ENCODE measurements at regions not wholly inside any gene's neighbourhood (a gene's known extent, or its start where the extent isn't known, plus 50 kb on each side); places are given as distances from the start of the nearest gene placed in this dataset.

GRCh38 chr4:138521809-138522208 lies 279.7 kb upstream of the SLC7A11 start:
- 69% methylated on average over 4 of the region's 4 CpGs for WGBS (ENCODE audit: insufficient coverage)
- Histone ChIP-seq H3K4me3 (ENCODE audit: low read depth, low read length) (no peak overlapping the region), H3K9me3 (ENCODE audit: control insufficient read depth, insufficient read depth, low read length) (no peaks in the 10 kb centered on the region), H3K4me1 (ENCODE audit: control insufficient read depth, insufficient read depth, low read length) (no peaks in the 10 kb centered on the region), H3K27ac (ENCODE audit: low read depth, low read length) (no peak overlapping the region), H3K27me3 (ENCODE audit: control insufficient read depth, insufficient read depth, low read length) (no peaks in the 10 kb centered on the region), H3K36me3 (ENCODE audit: control insufficient read depth, insufficient read depth, low read length) (no peaks in the 10 kb centered on the region)
- no peak for DNase-seq (ENCODE audit: low read depth in 4 of 6, low spot score in 6 of 6)

- Histone ChIP-seq H3K4me3 (ENCODE audit: low read depth, low read length) (no peak overlapping the region), H3K9me3 (ENCODE audit: control insufficient read depth, insufficient read depth, low read length) (no peaks in the 10 kb centered on the region), H3K36me3 (ENCODE audit: control insufficient read depth, insufficient read depth, low read length) (no peaks in the 10 kb centered on the region), H3K27me3 (ENCODE audit: control insufficient read depth, insufficient read depth, low read length) (no peaks in the 10 kb centered on the region), H3K4me1 (ENCODE audit: control insufficient read depth, insufficient read depth, low read length) (no peaks in the 10 kb centered on the region), H3K27ac (ENCODE audit: low read depth, low read length) (no peak overlapping the region)
- no peak for DNase-seq (ENCODE audit: low read depth in 4 of 6, low spot score in 6 of 6)
- no CpG with 5 or more reads among the region's 2 CpGs for WGBS (ENCODE audit: insufficient coverage)
These were observed 277.3 kb upstream of the SLC7A11 start for GRCh38 chr4:138519436-138519835.

- Histone ChIP-seq H3K4me1 (ENCODE audit: control insufficient read depth, insufficient read depth, low read length) (no peaks in the 10 kb centered on the region), H3K9me3 (ENCODE audit: control insufficient read depth, insufficient read depth, low read length) (no peaks in the 10 kb centered on the region), H3K27me3 (ENCODE audit: control insufficient read depth, insufficient read depth, low read length) (no peaks in the 10 kb centered on the region), H3K36me3 (ENCODE audit: control insufficient read depth, insufficient read depth, low read length) (no peaks in the 10 kb centered on the region), H3K4me3 (ENCODE audit: low read depth, low read length) (no peak overlapping the region), H3K27ac (ENCODE audit: low read depth, low read length) (no peak overlapping the region)
- WGBS (ENCODE audit: insufficient coverage) = 100% methylated on average over 1 of the region's 1 CpG
- DNase-seq (ENCODE audit: low read depth in 4 of 6, low spot score in 6 of 6) = no peak
These were observed 271.4 kb upstream of the SLC7A11 start for GRCh38 chr4:138513535-138513934.

GRCh38 chr4:138512756-138513155 lies 270.6 kb upstream of the SLC7A11 start:
- no peak overlapping the region for H3K4me3 ChIP-seq (ENCODE audit: low read depth, low read length)
- no peaks in the 10 kb centered on the region for H3K9me3 ChIP-seq (ENCODE audit: control insufficient read depth, insufficient read depth, low read length)
- no peaks in the 10 kb centered on the region for H3K27me3 ChIP-seq (ENCODE audit: control insufficient read depth, insufficient read depth, low read length)
- no peaks in the 10 kb centered on the region for H3K4me1 ChIP-seq (ENCODE audit: control insufficient read depth, insufficient read depth, low read length)
- peak in 1 of 6 donors; percentile 90 for DNase-seq (ENCODE audit: low read depth in 4 of 6, low spot score in 6 of 6)
- no peak overlapping the region for H3K27ac ChIP-seq (ENCODE audit: low read depth, low read length)
- H3K36me3 ChIP-seq (ENCODE audit: control insufficient read depth, insufficient read depth, low read length) = no peaks in the 10 kb centered on the region

- Histone ChIP-seq H3K36me3 (ENCODE audit: control insufficient read depth, insufficient read depth, low read length) (no peaks in the 10 kb centered on the region), H3K27ac (ENCODE audit: low read depth, low read length) (no peak overlapping the region), H3K27me3 (ENCODE audit: control insufficient read depth, insufficient read depth, low read length) (no peaks in the 10 kb centered on the region), H3K4me1 (ENCODE audit: control insufficient read depth, insufficient read depth, low read length) (no peaks in the 10 kb centered on the region), H3K9me3 (ENCODE audit: control insufficient read depth, insufficient read depth, low read length) (no peaks in the 10 kb centered on the region), H3K4me3 (ENCODE audit: low read depth, low read length) (no peak overlapping the region)
- WGBS (ENCODE audit: insufficient coverage) = 100% methylated on average over 1 of the region's 3 CpGs
- no peak for DNase-seq (ENCODE audit: low read depth in 4 of 6, low spot score in 6 of 6)
These were observed 267.9 kb upstream of the SLC7A11 start for GRCh38 chr4:138510053-138510452.

- DNase-seq (ENCODE audit: low read depth in 4 of 6, low spot score in 6 of 6) = no peak
- 100% methylated on average over 1 of the region's 1 CpG for WGBS (ENCODE audit: insufficient coverage)
- Histone ChIP-seq H3K4me3 (ENCODE audit: low read depth, low read length) (no peak overlapping the region), H3K4me1 (ENCODE audit: control insufficient read depth, insufficient read depth, low read length) (no peaks in the 10 kb centered on the region), H3K27me3 (ENCODE audit: control insufficient read depth, insufficient read depth, low read length) (no peaks in the 10 kb centered on the region), H3K36me3 (ENCODE audit: control insufficient read depth, insufficient read depth, low read length) (no peaks in the 10 kb centered on the region), H3K27ac (ENCODE audit: low read depth, low read length) (no peak overlapping the region), H3K9me3 (ENCODE audit: control insufficient read depth, insufficient read depth, low read length) (no peaks in the 10 kb centered on the region)
These were observed 267.2 kb upstream of the SLC7A11 start for GRCh38 chr4:138509346-138509745.

GRCh38 chr4:138507522-138507921 lies 265.4 kb upstream of the SLC7A11 start:
- Histone ChIP-seq H3K27me3 (ENCODE audit: control insufficient read depth, insufficient read depth, low read length) (no peaks in the 10 kb centered on the region), H3K9me3 (ENCODE audit: control insufficient read depth, insufficient read depth, low read length) (peaks cover 3% of the 10 kb centered on the region), H3K27ac (ENCODE audit: low read depth, low read length) (no peak overlapping the region), H3K4me3 (ENCODE audit: low read depth, low read length) (no peak overlapping the region), H3K4me1 (ENCODE audit: control insufficient read depth, insufficient read depth, low read length) (no peaks in the 10 kb centered on the region), H3K36me3 (ENCODE audit: control insufficient read depth, insufficient read depth, low read length) (no peaks in the 10 kb centered on the region)
- no peak for DNase-seq (ENCODE audit: low read depth in 4 of 6, low spot score in 6 of 6)
- 100% methylated on average over 1 of the region's 2 CpGs for WGBS (ENCODE audit: insufficient coverage)

GRCh38 chr4:138501614-138502013 lies 259.5 kb upstream of the SLC7A11 start:
- Histone ChIP-seq H3K4me1 (ENCODE audit: control insufficient read depth, insufficient read depth, low read length) (no peaks in the 10 kb centered on the region), H3K4me3 (ENCODE audit: low read depth, low read length) (no peak overlapping the region), H3K36me3 (ENCODE audit: control insufficient read depth, insufficient read depth, low read length) (no peaks in the 10 kb centered on the region), H3K9me3 (ENCODE audit: control insufficient read depth, insufficient read depth, low read length) (peaks cover 3% of the 10 kb centered on the region), H3K27ac (ENCODE audit: low read depth, low read length) (no peak overlapping the region), H3K27me3 (ENCODE audit: control insufficient read depth, insufficient read depth, low read length) (no peaks in the 10 kb centered on the region)
- WGBS (ENCODE audit: insufficient coverage) = 91% methylated on average over 1 of the region's 1 CpG
- DNase-seq (ENCODE audit: low read depth in 4 of 6, low spot score in 6 of 6) = no peak

- WGBS (ENCODE audit: insufficient coverage) = 100% methylated on average over 1 of the region's 1 CpG
- Histone ChIP-seq H3K27ac (ENCODE audit: low read depth, low read length) (no peak overlapping the region), H3K4me3 (ENCODE audit: low read depth, low read length) (no peak overlapping the region), H3K27me3 (ENCODE audit: control insufficient read depth, insufficient read depth, low read length) (no peaks in the 10 kb centered on the region), H3K9me3 (ENCODE audit: control insufficient read depth, insufficient read depth, low read length) (peaks cover 3% of the 10 kb centered on the region), H3K36me3 (ENCODE audit: control insufficient read depth, insufficient read depth, low read length) (no peaks in the 10 kb centered on the region), H3K4me1 (ENCODE audit: control insufficient read depth, insufficient read depth, low read length) (no peaks in the 10 kb centered on the region)
- no peak for DNase-seq (ENCODE audit: low read depth in 4 of 6, low spot score in 6 of 6)
These were observed 258.7 kb upstream of the SLC7A11 start for GRCh38 chr4:138500869-138501268.

GRCh38 chr4:138499627-138500026 lies 257.5 kb upstream of the SLC7A11 start:
- no peaks in the 10 kb centered on the region for H3K36me3 ChIP-seq (ENCODE audit: control insufficient read depth, insufficient read depth, low read length)
- no peak overlapping the region for H3K4me3 ChIP-seq (ENCODE audit: low read depth, low read length)
- no peaks in the 10 kb centered on the region for H3K27me3 ChIP-seq (ENCODE audit: control insufficient read depth, insufficient read depth, low read length)
- 100% methylated on average over 2 of the region's 2 CpGs for WGBS (ENCODE audit: insufficient coverage)
- no peak overlapping the region for H3K27ac ChIP-seq (ENCODE audit: low read depth, low read length)
- no peaks in the 10 kb centered on the region for H3K4me1 ChIP-seq (ENCODE audit: control insufficient read depth, insufficient read depth, low read length)
- peaks cover 3% of the 10 kb centered on the region for H3K9me3 ChIP-seq (ENCODE audit: control insufficient read depth, insufficient read depth, low read length)
- no peak for DNase-seq (ENCODE audit: low read depth in 4 of 6, low spot score in 6 of 6)
